Retinal pigment epithelial cell (primary cell): ENCODE measurements at regions not wholly inside any gene's neighbourhood (a gene's known extent, or its start where the extent isn't known, plus 50 kb on each side); places are given as distances from the start of the nearest gene placed in this dataset.

Experiments used
- DNase-seq: peaks from one replicate; pipeline ENCODE4 v3.0.0-alpha.2; 2010; ENCODE audit warnings: low read depth
- H3K4me3 ChIP-seq: 2 replicates; pipeline ENCODE4 v1.5.1; 2011; ENCODE audit warnings: mild to moderate bottlenecking, low read length, control low read depth, moderate library complexity
- CTCF ChIP-seq: conservative IDR thresholded peaks from 2 replicates; pipeline ENCODE4 v1.5.1; 2011; ENCODE audit warnings: low read depth, low read length, control low read depth, inconsistent platforms

GRCh38 chr1:106998431-106999002, 58.0 kb upstream of the PRMT6 start:
- TF ChIP-seq CTCF, result no peak
- no peak overlapping the region for H3K4me3 ChIP-seq
- DNase-seq, result no peak

- no peak for DNase-seq
- no peak overlapping the region for H3K4me3 ChIP-seq
- no peak for TF ChIP-seq CTCF
Observed at GRCh38 chr1:107000902-107001301, 55.6 kb upstream of the PRMT6 start.

GRCh38 chr1:107003972-107004371, 52.5 kb upstream of the PRMT6 start:
- no peak overlapping the region for H3K4me3 ChIP-seq
- DNase-seq, result no peak
- no peak for TF ChIP-seq CTCF

GRCh38 chr1:107004421-107004820, 52.1 kb upstream of the PRMT6 start:
- TF ChIP-seq CTCF, result no peak
- H3K4me3 ChIP-seq, result no peak overlapping the region
- no peak for DNase-seq
